H1 (cell line): ENCODE measurements at regions not wholly inside any gene's neighbourhood (a gene's known extent, or its start where the extent isn't known, plus 50 kb on each side); places are given as distances from the start of the nearest gene placed in this dataset.

Experiments
- CTCF ChIA-PET: fragments of 300-600 bp; sonication (Branson Sonifier 250); formaldehyde crosslinking; loops from one replicate; lab custom pipeline; 2021; ENCODE audit not compliant: partially characterized antibody; lab: Charles Lee
- POLR2A ChIA-PET: fragments of 300-600 bp; sonication (Branson Sonifier 250); formaldehyde crosslinking; loops from one replicate; lab custom pipeline; 2021; ENCODE audit warnings: inconsistent platforms; ENCODE audit not compliant: partially characterized antibody; lab: Charles Lee
- DNase-seq, 2 experiments: peaks; one replicate each; pipeline versions ENCODE4 v3.0.0 to v3.0.0-alpha.2; 2010 to 2022; ENCODE audit warnings: low spot score in 2 of 2, low read depth in 1 of 2, mixed read lengths in 1 of 2
- FAIRE-seq: peaks from 2 replicates; lab custom pipeline; 2011; peaks lifted over from hg19 to GRCh38; lab: Jason Lieb, UNC
- H2AFZ ChIP-seq: 2 replicates; pipeline ENCODE4 v1.8.1; 2012; ENCODE audit warnings: low read length, inconsistent platforms
- H2AK5ac ChIP-seq: 2 replicates; pipeline ENCODE4 v1.6.1; 2013; ENCODE audit warnings: low read depth, low read length
- H2BK120ac ChIP-seq: replicated peaks from 2 replicates; pipeline ENCODE3; 2013; ENCODE audit warnings: low read depth, low read length, inconsistent platforms
- H2BK12ac ChIP-seq: 2 replicates; pipeline ENCODE4 v1.6.1; 2013; ENCODE audit warnings: low read depth, low read length
- H2BK15ac ChIP-seq: 2 replicates; pipeline ENCODE4 v1.6.1; 2013; ENCODE audit warnings: low read length
- H2BK20ac ChIP-seq: 2 replicates; pipeline ENCODE4 v1.6.1; 2013; ENCODE audit warnings: low read length
- H2BK5ac ChIP-seq: 2 replicates; pipeline ENCODE4 v1.6.1; 2013; ENCODE audit warnings: low read depth, low read length
- H3K14ac ChIP-seq: 2 replicates; pipeline ENCODE4 v1.6.1; 2013; ENCODE audit warnings: inconsistent platforms; ENCODE audit not compliant: insufficient read length
- H3K18ac ChIP-seq: 2 replicates; pipeline ENCODE4 v1.6.1; 2013; ENCODE audit warnings: low read length; ENCODE audit errors: extremely low read depth
- H3K23ac ChIP-seq: 2 replicates; pipeline ENCODE4 v1.6.1; 2013; ENCODE audit warnings: inconsistent platforms; ENCODE audit not compliant: insufficient read length
- H3K23me2 ChIP-seq: 2 replicates; pipeline ENCODE4 v1.6.1; 2013; ENCODE audit warnings: low read depth, low read length
- H3K27ac ChIP-seq: 2 replicates; pipeline ENCODE4 v1.6.1; 2011; ENCODE audit warnings: low read depth, low read length, inconsistent platforms
- H3K27me3 ChIP-seq, 4 experiments: replicated peaks in 1 of 4; 1 replicate in 1 of 4; 2 replicates in 3 of 4; pipeline versions ENCODE4 v1.6.1 to v1.8.1; 2011 to 2013; ENCODE audit warnings: low read length in 3 of 4, mild to moderate bottlenecking in 3 of 4, inconsistent platforms in 2 of 4, mixed read lengths in 2 of 4, moderate library complexity in 1 of 4; ENCODE audit not compliant: control insufficient read depth in 3 of 4, insufficient read depth in 3 of 4; ENCODE audit errors: extremely low read depth in 1 of 4
- H3K36me3 ChIP-seq, 4 experiments: 2 replicates each; pipeline versions ENCODE4 v1.6.1 to v1.8.1; 2011 to 2013; ENCODE audit warnings: mild to moderate bottlenecking in 4 of 4, low read length in 3 of 4, moderate library complexity in 2 of 4, control low read depth in 1 of 4, inconsistent platforms in 1 of 4; ENCODE audit not compliant: insufficient read depth in 4 of 4, control insufficient read depth in 2 of 4
- H3K4ac ChIP-seq: replicated peaks from 2 replicates; pipeline ENCODE3; 2013; ENCODE audit warnings: low read length, low read depth, mixed read lengths, inconsistent platforms; ENCODE audit not compliant: insufficient read length
- H3K4me1 ChIP-seq, 4 experiments: replicated peaks in 1 of 4; 1 replicate in 1 of 4; 2 replicates in 3 of 4; pipeline versions ENCODE4 v1.6.1 to v1.8.1; 2011 to 2013; ENCODE audit warnings: low read length in 3 of 4, inconsistent platforms in 2 of 4, mixed read lengths in 1 of 4; ENCODE audit not compliant: insufficient read depth in 4 of 4, control insufficient read depth in 3 of 4
- H3K4me2 ChIP-seq, 2 experiments: 2 replicates each; pipeline versions ENCODE4 v1.6.1 to v1.8.1; 2011 to 2013; ENCODE audit warnings: low read depth in 2 of 2, low read length in 2 of 2, control low read depth in 1 of 2, inconsistent platforms in 1 of 2, mild to moderate bottlenecking in 1 of 2; ENCODE audit not compliant: insufficient read depth in 1 of 2
- H3K4me3 ChIP-seq, 4 experiments: fragments of 200-600, 300-600 bp in 1 of 4; sonication (generic), shearing (Covaris generic), sonication (Bioruptor Twin) in 1 of 4; 2 replicates each; pipeline versions ENCODE4 v1.5.1 to v1.8.1; 2011 to 2016; ENCODE audit warnings: low read length in 4 of 4, low read depth in 3 of 4, control low read depth in 2 of 4, inconsistent platforms in 2 of 4, mild to moderate bottlenecking in 2 of 4, mixed read lengths in 1 of 4, moderate library complexity in 1 of 4; ENCODE audit not compliant: insufficient read depth in 2 of 4; ENCODE audit errors: extremely low read depth in 1 of 4
- H3K56ac ChIP-seq: replicated peaks from 2 replicates; pipeline ENCODE3; 2013; ENCODE audit warnings: low read depth, mild to moderate bottlenecking, mixed read lengths, low read length, inconsistent platforms; ENCODE audit not compliant: insufficient read length
- H3K79me1 ChIP-seq: 2 replicates; pipeline ENCODE4 v1.6.1; 2013; ENCODE audit warnings: low read depth, low read length, control low read depth
- H3K79me2 ChIP-seq, 2 experiments: 2 replicates each; pipeline versions ENCODE4 v1.6.1 to v1.8.1; 2012 to 2013; ENCODE audit warnings: low read length in 2 of 2, mild to moderate bottlenecking in 2 of 2, inconsistent platforms in 1 of 2; ENCODE audit not compliant: insufficient read depth in 2 of 2, control insufficient read depth in 1 of 2
- H3K9ac ChIP-seq, 4 experiments: replicated peaks in 1 of 4; 1 replicate in 1 of 4; 2 replicates in 3 of 4; pipeline versions ENCODE4 v1.6.1 to v1.8.1; 2011 to 2013; ENCODE audit warnings: low read depth in 3 of 4, low read length in 3 of 4, control low read depth in 2 of 4, mild to moderate bottlenecking in 2 of 4, moderate library complexity in 2 of 4, inconsistent platforms in 1 of 4; ENCODE audit errors: extremely low read depth in 1 of 4
- H3K9me3 ChIP-seq, 2 experiments: 2 replicates each; pipeline versions ENCODE4 v1.6.1 to v1.8.1; 2012 to 2013; ENCODE audit warnings: mild to moderate bottlenecking in 2 of 2, moderate library complexity in 2 of 2, control low read depth in 1 of 2, inconsistent platforms in 1 of 2, low read depth in 1 of 2, low read length in 1 of 2, mixed read lengths in 1 of 2; ENCODE audit not compliant: insufficient read depth in 2 of 2
- H4K20me1 ChIP-seq, 2 experiments: replicated peaks in 1 of 2; 2 replicates each; pipeline versions ENCODE3 to v1.8.1; 2011 to 2013; ENCODE audit warnings: inconsistent platforms in 2 of 2, low read length in 2 of 2, mild to moderate bottlenecking in 1 of 2; ENCODE audit not compliant: insufficient read depth in 2 of 2, control insufficient read depth in 1 of 2
- H4K5ac ChIP-seq: 2 replicates; pipeline ENCODE4 v1.6.1; 2013; ENCODE audit warnings: low read length, low read depth, mixed read lengths, inconsistent platforms; ENCODE audit not compliant: insufficient read length
- H4K8ac ChIP-seq: 2 replicates; pipeline ENCODE4 v1.8.0; 2013; ENCODE audit warnings: mild to moderate bottlenecking, moderate library complexity, low read length, inconsistent platforms; ENCODE audit not compliant: insufficient read depth; ENCODE audit errors: extremely low read depth
- H4K91ac ChIP-seq: replicated peaks from 2 replicates; pipeline ENCODE3; 2013; ENCODE audit warnings: low read length, mixed read lengths, inconsistent platforms; ENCODE audit not compliant: insufficient read length
- CBX8 ChIP-seq: fragments of 300-800, 300-1000 bp; sonication (generic); IDR thresholded peaks from 2 replicates; pipeline ENCODE4 v1.7.1; 2016; ENCODE audit warnings: low read depth, low read length, borderline replicate concordance
- CEBPB ChIP-seq: IDR thresholded peaks from 2 replicates; pipeline ENCODE4 v1.6.1; 2012; ENCODE audit warnings: low read depth, low read length
- KDM5A ChIP-seq: fragments of 200-600 bp; IDR thresholded peaks from 2 replicates; pipeline ENCODE4 v1.7.1; 2012; ENCODE audit warnings: mild to moderate bottlenecking, low read length, inconsistent platforms, mixed read lengths
- RFX5 ChIP-seq: IDR thresholded peaks from 2 replicates; pipeline ENCODE4 v1.6.1; 2011; ENCODE audit warnings: low read depth, low read length, improper control_type of control experiment, borderline replicate concordance
- TEAD4 ChIP-seq: IDR thresholded peaks from 2 replicates; pipeline ENCODE4 v1.6.1; 2012; ENCODE audit warnings: low read depth, low read length, inconsistent platforms, mixed read lengths
- WGBS, 2 experiments: shearing (Covaris generic) in 1 of 2; methylation state at CpG; one replicate each; pipeline versions ENCODE4 v1.1.6 to v1.1.7; 2013 to 2015; ENCODE audit warnings: low lambda C conversion rate in 2 of 2, mixed read lengths in 2 of 2, inconsistent platforms in 1 of 2, low coverage in 1 of 2, missing lambda C conversion rate in 1 of 2; ENCODE audit not compliant: insufficient replicate concordance in 2 of 2, insufficient coverage in 1 of 2, insufficient read length in 1 of 2; ENCODE audit errors: extremely low coverage in 1 of 2, missing lambda C conversion rate in 1 of 2; 5-methylcytosine and 5-hydroxymethylcytosine counted together
- TF ChIP-seq, protein P1 (sequence below): IDR thresholded peaks from 2 replicates; pipeline ENCODE4 v1.6.1; 2011; ENCODE audit warnings: low read length, improper control_type of control experiment

DNA sequence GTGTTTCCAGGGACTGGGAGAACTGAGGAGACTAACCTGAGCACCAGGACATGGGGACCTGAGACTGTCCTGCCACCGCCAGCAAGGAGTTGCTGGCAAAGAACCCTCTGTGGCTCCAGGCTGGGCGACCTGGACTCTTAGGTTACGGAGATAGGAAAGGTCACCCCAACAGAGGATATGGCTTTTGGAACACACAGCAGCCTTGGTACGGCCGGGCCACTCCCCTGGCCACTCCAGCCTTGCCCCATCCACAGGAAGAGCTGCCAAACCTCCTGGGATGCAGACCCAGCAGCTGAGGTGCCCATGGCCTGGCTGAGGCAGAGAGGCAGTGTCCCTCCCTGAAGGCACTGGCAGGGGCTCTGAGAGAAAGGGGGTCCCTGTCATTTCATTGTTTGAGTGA, 137.8 kb downstream of the OAT start:
- H4K91ac ChIP-seq: no peak overlapping the region
- no peak overlapping the region for H2BK12ac ChIP-seq
- no peaks in the 10 kb centered on the region for H4K20me1 ChIP-seq
- DNase-seq (no peak), FAIRE-seq (no peak)
- no peaks in the 10 kb centered on the region for H3K4me1 ChIP-seq
- ChIA-PET CTCF (interaction anchor here (0.9 to 6.6 kb wide), 5 partner anchors 26 to 286 kb away, joined by 3 to 27 read pairs (median 3); no protein-coding TSS in a partner anchor), POLR2A (interaction anchor here (1.6 kb wide), 1 partner anchor 8 kb away, joined by 5 read pairs; no protein-coding TSS in a partner anchor)
- no peaks in the 10 kb centered on the region for H3K79me1 ChIP-seq
- no peak overlapping the region for H3K4me3 ChIP-seq
- H3K9me3 ChIP-seq: peaks cover 4 to 6% of the 10 kb centered on the region in 2 experiments; a peak in 2 of 4 replicates
- no peak overlapping the region for H2BK15ac ChIP-seq
- no peaks in the 10 kb centered on the region for H3K79me2 ChIP-seq
- H3K27me3 ChIP-seq: no peaks in the 10 kb centered on the region
- no peak overlapping the region for H4K8ac ChIP-seq
- no peak overlapping the region for H4K5ac ChIP-seq
- H2BK120ac ChIP-seq: no peak overlapping the region
- H3K36me3 ChIP-seq: no peaks in the 10 kb centered on the region
- H3K27ac ChIP-seq: no peak overlapping the region
- no peak overlapping the region for H3K14ac ChIP-seq
- no peak overlapping the region for H3K56ac ChIP-seq
- H3K23ac ChIP-seq: no peak overlapping the region
- no peak overlapping the region for H2BK20ac ChIP-seq
- H3K23me2 ChIP-seq: no peaks in the 10 kb centered on the region
- no peak overlapping the region for H2AK5ac ChIP-seq
- no peak overlapping the region for H3K18ac ChIP-seq
- no peak overlapping the region for H2AFZ ChIP-seq
- H2BK5ac ChIP-seq: no peak overlapping the region
- no peak overlapping the region for H3K9ac ChIP-seq
- H3K4me2 ChIP-seq: no peak overlapping the region
- WGBS, 2 experiments: 95% methylated on average over 5 of the region's 5 CpGs; no CpG with 5 or more reads in 1 of the 2 experiments
- no peak overlapping the region for H3K4ac ChIP-seq
- TF ChIP-seq KDM5A (no peak), CBX8 (no peak), CEBPB (no peak), RFX5 (no peak), TEAD4 (no peak)
- TF ChIP-seq, protein P1, sequence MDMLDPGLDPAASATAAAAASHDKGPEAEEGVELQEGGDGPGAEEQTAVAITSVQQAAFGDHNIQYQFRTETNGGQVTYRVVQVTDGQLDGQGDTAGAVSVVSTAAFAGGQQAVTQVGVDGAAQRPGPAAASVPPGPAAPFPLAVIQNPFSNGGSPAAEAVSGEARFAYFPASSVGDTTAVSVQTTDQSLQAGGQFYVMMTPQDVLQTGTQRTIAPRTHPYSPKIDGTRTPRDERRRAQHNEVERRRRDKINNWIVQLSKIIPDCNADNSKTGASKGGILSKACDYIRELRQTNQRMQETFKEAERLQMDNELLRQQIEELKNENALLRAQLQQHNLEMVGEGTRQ: no peak
